ENCODE measurements at regions not wholly inside any gene's neighbourhood (a gene's known extent, or its start where the extent isn't known, plus 50 kb on each side); places are given as distances from the start of the nearest gene placed in this dataset.

DNA sequence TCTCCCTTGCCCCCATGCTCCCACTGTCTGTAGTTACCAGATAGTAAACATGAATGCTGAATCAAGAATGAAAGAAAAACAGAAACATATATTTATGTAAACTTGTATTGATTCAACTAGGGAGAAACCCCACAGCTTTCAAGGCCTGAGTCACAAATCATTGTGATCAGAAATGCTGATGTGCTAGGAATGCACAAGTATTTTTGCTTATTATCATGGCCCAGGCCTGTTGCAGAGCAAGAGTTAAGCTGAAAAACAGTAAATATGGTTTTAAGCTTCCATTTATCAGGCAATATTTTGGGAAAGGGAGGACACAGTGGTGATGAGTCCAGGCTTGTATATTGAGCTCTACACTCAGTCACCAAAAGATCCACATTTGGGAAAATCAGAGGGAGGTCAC, 669.6 kb downstream of the DIAPH3 start:
- no peak for TF ChIP-seq TAF1 (IDR thresholded peaks at IDR 0.05; ENCODE audit: borderline replicate concordance, insufficient read depth, low read length)
- no peak for TF ChIP-seq SIN3A (IDR thresholded peaks at IDR 0.05; ENCODE audit: borderline replicate concordance, insufficient read depth, low read length)
- TF ChIP-seq FOXP2 (optimal IDR thresholded peaks at IDR 0.05; ENCODE audit: borderline replicate concordance, extremely low read depth, extremely low read length, insufficient read depth): no peak
- TF ChIP-seq POLR2AphosphoS5 (IDR thresholded peaks at IDR 0.05; ENCODE audit: low read depth, low read length): no peak
- TF ChIP-seq, protein P1, sequence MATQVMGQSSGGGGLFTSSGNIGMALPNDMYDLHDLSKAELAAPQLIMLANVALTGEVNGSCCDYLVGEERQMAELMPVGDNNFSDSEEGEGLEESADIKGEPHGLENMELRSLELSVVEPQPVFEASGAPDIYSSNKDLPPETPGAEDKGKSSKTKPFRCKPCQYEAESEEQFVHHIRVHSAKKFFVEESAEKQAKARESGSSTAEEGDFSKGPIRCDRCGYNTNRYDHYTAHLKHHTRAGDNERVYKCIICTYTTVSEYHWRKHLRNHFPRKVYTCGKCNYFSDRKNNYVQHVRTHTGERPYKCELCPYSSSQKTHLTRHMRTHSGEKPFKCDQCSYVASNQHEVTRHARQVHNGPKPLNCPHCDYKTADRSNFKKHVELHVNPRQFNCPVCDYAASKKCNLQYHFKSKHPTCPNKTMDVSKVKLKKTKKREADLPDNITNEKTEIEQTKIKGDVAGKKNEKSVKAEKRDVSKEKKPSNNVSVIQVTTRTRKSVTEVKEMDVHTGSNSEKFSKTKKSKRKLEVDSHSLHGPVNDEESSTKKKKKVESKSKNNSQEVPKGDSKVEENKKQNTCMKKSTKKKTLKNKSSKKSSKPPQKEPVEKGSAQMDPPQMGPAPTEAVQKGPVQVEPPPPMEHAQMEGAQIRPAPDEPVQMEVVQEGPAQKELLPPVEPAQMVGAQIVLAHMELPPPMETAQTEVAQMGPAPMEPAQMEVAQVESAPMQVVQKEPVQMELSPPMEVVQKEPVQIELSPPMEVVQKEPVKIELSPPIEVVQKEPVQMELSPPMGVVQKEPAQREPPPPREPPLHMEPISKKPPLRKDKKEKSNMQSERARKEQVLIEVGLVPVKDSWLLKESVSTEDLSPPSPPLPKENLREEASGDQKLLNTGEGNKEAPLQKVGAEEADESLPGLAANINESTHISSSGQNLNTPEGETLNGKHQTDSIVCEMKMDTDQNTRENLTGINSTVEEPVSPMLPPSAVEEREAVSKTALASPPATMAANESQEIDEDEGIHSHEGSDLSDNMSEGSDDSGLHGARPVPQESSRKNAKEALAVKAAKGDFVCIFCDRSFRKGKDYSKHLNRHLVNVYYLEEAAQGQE (IDR thresholded peaks at IDR 0.05; ENCODE audit: insufficient read depth in 1 of 2, low read depth in 2 of 2, low read length in 2 of 2): no peak

GRCh38 chr13:59494560-59494970, 669.2 kb downstream of the DIAPH3 start:
- TF ChIP-seq SIN3A (IDR thresholded peaks at IDR 0.05; ENCODE audit: borderline replicate concordance, insufficient read depth, low read length) (no peak), FOXP2 (optimal IDR thresholded peaks at IDR 0.05; ENCODE audit: borderline replicate concordance, extremely low read depth, extremely low read length, insufficient read depth) (no peak), TAF1 (IDR thresholded peaks at IDR 0.05; ENCODE audit: borderline replicate concordance, insufficient read depth, low read length) (no peak), POLR2AphosphoS5 (IDR thresholded peaks at IDR 0.05; ENCODE audit: low read depth, low read length) (no peak)
- TF ChIP-seq, protein P1 (IDR thresholded peaks at IDR 0.05; ENCODE audit: insufficient read depth in 1 of 2, low read depth in 2 of 2, low read length in 2 of 2): no peak

DNA sequence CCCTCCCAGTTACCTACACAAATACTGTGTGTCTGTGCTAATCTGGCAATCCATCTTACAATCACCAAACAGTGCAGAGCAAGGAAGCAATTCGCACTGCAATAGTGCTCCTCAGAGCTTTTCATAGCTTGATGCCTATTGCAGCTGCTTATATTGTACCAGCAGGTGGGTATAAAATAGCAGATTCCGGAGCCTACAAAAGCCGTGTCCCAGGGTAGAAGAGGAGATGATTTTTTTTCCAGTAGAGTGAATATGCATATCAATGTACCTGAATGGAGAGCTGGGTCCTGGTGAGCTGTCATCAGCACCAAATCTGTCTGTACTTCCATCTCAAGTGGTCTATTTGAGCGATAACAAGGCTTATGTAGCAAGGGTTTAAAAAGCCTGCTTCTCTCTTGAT, 668.4 kb downstream of the DIAPH3 start:
- TF ChIP-seq SIN3A (IDR thresholded peaks at IDR 0.05; ENCODE audit: borderline replicate concordance, insufficient read depth, low read length): no peak
- TF ChIP-seq, protein P1 (IDR thresholded peaks at IDR 0.05; ENCODE audit: insufficient read depth in 1 of 2, low read depth in 2 of 2, low read length in 2 of 2): no peak
- TF ChIP-seq TAF1 (IDR thresholded peaks at IDR 0.05; ENCODE audit: borderline replicate concordance, insufficient read depth, low read length): no peak
- TF ChIP-seq FOXP2 (optimal IDR thresholded peaks at IDR 0.05; ENCODE audit: borderline replicate concordance, extremely low read depth, extremely low read length, insufficient read depth): no peak
- no peak for TF ChIP-seq POLR2AphosphoS5 (IDR thresholded peaks at IDR 0.05; ENCODE audit: low read depth, low read length)

- TF ChIP-seq FOXP2 (optimal IDR thresholded peaks at IDR 0.05; ENCODE audit: borderline replicate concordance, extremely low read depth, extremely low read length, insufficient read depth): no peak
- TF ChIP-seq TAF1 (IDR thresholded peaks at IDR 0.05; ENCODE audit: borderline replicate concordance, insufficient read depth, low read length): no peak
- TF ChIP-seq SIN3A (IDR thresholded peaks at IDR 0.05; ENCODE audit: borderline replicate concordance, insufficient read depth, low read length): no peak
- TF ChIP-seq, protein P1 (IDR thresholded peaks at IDR 0.05; ENCODE audit: insufficient read depth in 1 of 2, low read depth in 2 of 2, low read length in 2 of 2): no peak
- TF ChIP-seq POLR2AphosphoS5 (IDR thresholded peaks at IDR 0.05; ENCODE audit: low read depth, low read length): no peak
Measured at GRCh38 chr13:59495936-59496512, 667.7 kb downstream of the DIAPH3 start.
